Activated CD4-positive, alpha-beta T cell treated with anti-CD3 and anti-CD28 coated beads, Interleukin-2, Interleukin-4, amounts not matched to agents 100 ng/mL and 50 ng/mL, durations not matched to agents 16 hours and 8 hours (primary cell): ENCODE measurements at regions not wholly inside any gene's neighbourhood (a gene's known extent, or its start where the extent isn't known, plus 50 kb on each side); places are given as distances from the start of the nearest gene placed in this dataset.
"Not testable (repeated sequence)": the region's sequence is repeated elsewhere in the genome, so short reads cannot be mapped to it uniquely, and the experiment has no call there.

Source experiments
- DNase-seq: peaks from one replicate; pipeline ENCODE4 v3.0.0-alpha.2; 2020; ENCODE audit warnings: low spot score

DNA sequence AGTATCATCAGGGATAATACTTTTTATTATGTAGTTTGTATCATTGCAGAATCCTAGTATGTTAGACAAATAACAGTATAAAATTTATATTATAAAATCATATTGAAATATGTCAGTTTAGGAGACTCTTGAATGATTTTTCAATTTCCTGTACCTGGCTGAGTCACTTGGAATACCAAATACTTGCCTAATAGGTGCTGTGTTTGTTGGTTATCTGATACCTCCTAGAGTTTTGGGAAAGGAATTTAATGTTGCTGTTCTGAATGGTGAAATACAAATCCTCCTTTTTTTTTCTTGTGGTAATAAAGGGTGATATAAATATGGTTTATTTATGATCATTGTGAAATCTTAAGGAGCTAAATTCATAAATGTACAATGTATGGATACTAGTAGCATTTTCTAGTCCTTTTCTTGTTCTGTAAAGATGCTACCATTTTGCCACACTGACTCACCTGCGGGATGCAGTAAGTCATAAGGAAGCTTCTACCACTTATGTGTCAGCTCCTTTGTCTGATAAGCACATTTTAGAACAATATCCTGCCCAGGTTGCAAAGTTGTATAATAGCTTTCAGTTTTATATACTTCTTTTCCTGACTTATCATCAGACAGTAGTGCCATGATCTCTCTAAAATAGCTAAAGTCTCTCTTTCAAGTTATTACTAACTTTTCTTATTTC, 465.5 kb downstream of the XIRP2 start:
- DNase-seq = no peak

DNA sequence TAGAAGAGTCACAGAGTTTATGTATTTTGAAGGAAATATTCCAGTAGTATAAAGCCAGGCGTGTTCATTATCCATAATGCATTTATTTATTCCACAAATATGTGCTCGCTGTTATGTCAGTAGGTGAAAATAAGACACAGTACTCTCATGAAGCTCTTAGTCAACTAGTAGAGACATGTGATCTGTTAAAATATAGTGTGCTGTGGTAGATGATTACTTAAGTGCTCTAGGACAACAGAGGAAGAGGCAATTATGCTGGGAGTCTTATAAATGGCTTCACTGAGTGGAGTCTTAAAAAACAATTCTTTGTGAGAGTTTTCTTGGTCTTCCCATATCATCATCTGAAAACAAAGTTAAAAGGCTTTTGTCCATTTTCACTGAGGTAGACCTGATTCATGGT, 457.3 kb downstream of the XIRP2 start:
- no peak for DNase-seq

DNA sequence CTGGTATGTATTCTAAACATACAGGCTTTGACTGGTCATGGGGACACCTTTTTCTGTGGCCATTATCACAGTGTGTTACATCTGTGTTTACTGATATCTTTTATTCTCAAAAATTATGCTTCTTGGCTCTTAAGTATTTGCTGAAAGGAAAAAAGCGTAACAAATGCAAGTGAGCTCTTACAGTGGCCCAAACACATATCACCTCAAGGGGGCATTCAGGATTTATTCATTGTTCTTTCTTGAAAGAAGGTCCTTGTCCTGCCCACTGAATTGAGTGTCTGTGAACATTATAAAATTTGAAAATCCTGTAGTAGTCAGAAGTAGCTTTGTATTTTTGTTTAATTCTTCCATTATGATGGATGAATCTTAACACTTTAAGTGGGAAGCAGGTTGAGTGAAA, 454.5 kb downstream of the XIRP2 start:
- no peak for DNase-seq

DNA sequence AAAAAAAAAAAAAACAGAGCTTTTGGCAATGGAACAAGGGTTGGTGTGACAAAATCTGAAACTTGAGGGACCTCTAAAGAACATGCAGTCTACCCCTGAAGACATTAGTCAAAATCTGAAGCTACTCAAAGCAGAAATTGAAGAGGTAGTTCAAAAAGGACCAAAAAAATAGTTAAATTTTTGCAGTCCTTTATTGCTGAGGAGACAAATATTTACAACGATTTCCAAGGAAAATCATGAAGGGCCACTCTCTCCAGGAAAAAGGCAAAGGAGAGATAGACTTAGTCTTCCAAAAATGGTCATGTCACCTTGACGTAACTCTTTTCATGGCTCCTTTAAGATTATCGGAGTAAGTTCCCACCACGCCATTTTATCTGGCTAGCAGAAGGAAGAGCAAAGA, 452.0 kb downstream of the XIRP2 start:
- DNase-seq = no peak

DNA sequence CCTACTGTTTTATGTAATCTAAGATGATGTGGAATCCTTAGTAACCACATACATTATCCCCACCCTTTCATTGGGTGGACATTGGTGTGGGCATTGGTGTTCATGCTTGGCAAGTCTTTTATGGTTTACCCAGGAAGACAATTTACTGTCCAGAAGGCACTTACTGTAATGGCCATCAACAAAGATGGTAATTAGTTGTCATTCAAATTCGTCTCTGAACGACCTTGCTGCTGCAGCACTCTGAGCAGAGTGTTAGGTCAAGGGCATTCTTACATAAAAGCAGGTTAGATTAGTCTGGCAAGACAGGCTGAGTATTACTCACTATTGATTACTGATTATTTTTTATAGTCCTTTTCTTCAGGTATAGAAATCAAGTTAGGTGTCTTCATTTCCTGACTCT, 447.9 kb downstream of the XIRP2 start:
- no peak for DNase-seq

DNA sequence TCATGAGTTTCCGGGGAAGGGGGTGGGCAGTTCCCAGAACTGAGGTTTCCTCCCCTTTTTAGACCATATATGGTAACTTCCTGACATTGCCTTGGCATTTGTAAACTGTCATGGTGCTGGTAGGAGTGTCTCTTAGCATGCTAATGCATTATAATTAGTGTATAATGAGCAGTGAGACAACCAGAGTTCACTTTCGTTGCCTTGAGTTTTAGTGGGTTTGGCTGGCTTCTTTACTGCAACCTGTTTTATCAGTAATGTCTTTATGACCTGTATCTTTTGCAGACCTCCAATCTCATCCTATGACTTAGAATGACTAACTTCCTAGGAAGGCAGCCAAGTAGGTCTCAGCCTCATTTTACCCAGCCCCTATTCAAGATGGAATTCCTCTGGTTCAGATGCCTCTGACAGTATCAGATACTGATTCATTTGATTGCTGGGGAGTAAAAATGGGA, 447.3 kb downstream of the XIRP2 start:
- no peak for DNase-seq

DNA sequence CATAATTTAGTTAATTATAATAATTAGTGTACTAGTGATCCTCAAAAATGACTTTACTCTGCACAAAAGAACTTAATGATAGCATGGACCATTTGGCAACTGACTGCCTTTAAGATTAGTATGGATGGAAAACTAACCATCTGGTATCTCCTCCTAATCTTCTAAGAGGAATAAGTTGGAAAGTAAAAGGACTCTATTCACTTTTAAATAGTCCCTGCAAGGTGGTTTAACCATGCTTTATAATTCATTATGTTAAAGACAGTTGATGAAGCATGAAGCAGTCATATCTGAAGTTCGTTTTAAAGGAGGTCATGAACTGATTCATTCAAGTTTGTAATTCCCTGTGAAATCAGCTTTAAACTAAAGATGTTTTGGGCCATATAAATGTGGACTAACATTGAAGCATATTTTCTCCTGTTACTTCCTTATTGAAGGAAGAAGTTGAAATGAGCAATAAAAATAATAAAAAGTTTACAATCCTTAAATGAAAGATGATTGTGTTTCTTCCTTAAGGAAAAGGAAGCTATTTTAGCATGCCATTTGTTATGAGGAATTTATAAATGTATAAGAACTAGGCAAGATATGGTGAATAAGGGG, 446.0 kb downstream of the XIRP2 start:
- DNase-seq = no peak

DNA sequence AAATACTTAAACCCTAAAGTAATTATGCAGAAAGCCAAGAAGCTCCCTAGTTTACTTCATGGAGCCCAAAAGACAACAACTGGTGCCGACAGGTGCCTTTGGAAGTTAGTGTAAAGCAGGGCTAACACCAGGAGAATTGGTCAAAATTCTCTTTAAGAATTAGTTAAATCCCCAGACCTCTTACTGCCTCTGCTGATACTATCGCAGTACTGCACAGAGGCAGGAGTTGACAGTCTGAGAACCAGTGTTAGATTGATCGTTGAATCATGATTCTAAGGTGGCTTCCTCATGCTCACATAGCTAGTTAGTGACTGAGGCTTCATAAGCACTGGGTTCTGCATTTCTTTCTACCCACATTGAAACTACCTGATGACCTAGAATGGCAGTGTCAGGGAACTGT, 445.0 kb downstream of the XIRP2 start:
- no peak for DNase-seq

DNA sequence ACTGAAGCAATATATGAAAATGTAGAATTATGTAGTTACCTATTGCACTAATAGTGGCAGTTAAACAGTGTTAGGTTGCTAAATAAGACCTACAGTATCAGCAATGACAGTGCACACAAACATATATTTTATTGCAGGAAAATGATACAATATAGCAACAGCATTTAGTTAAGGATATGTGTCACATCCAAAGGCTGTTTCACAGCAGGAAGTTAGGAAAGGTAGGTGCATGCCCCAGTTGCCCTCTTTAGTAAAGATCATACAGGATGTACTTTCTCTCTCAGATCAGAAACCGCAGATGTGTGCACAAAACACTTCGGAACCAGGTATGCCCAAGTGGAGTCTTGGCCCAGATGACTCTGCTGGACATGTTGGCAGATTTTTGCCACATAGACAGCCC, 444.1 kb downstream of the XIRP2 start:
- no peak for DNase-seq

DNA sequence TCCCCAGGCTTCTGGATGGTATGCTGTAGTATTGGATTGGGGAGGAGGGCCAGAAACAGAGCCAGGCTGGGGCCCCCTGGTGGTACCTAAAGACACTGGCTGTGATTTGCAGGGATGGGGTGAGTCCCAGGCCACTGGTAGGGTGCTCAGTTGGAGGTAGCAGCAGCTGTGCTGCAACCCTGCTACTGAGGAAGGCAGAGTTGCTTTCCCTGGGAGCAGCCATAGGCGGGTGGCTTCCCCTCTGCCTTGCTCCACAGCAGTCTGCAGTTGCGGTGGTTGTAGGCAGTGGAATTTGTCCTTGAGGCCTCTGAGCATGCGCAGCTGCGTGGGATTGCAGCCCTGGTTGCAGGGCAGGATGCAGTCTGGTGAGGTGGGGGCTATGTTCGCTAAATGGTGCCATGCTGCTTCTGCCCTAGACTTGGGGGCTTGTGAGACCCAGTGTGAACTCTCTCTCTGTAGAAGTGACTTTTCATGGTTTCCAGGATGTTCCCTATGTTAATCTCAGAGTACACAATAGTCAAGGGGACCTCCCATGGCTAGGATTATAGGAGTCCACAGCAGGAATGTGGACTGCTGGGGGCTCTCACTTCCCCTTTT, 443.5 kb downstream of the XIRP2 start:
- no peak for DNase-seq

DNA sequence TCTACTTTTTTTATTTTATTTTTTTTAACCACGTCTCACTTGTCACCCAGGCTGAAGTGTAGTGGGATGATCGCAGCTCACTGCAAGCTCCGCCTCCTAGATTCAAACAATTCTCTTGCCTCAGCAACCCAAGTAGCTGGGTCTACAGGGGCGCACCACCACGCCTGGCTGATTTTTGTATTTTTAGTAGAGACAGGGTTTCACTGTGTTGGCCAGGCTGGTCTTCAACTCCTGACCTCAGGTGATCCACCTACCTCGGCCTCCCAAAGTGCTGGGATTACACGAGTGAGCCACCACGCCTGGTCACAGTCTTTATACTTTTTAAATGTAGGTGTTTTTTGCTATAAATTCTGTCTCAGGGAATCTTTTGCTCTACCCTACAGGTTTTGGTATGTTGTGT, 440.5 kb downstream of the XIRP2 start:
- DNase-seq = not testable (repeated sequence)

DNA sequence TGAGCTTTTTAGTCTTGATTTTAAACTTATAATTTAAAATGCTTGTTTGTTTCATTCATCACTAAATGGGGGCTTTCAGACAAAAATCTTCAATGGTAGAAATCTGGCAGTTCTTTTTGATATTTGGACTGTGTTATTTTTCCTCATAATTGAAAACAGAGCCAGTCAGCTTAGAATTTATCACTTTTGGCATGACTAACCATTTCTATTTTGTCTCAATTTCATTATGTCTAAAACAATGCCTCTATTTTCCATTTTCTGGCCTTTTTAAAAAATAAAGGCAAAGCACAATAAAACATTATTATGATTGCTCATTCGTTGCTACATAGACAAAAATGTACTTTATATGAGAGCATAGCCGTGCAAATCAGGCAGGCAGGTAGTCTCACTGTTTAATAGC, 434.5 kb downstream of the XIRP2 start:
- DNase-seq = no peak

DNA sequence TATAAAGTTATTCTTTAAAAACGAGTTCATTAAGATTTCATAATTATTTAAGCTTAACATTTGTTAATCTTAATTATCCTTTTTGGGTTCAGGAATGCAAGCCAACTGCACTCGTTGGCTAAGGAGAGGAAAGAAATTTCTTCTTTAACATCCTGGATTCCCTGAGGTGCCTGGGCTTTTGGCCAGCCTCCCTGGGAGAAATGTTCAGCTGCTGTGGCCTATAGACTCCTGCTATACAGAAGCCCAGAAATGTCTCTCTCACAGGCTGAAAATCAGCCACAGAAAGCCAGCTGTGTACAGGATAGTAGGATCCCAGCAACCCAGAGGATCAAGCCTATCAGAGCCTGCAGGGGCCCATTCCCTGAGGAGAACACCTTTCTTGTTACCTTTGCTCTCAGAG, 430.3 kb downstream of the XIRP2 start:
- no peak for DNase-seq

DNA sequence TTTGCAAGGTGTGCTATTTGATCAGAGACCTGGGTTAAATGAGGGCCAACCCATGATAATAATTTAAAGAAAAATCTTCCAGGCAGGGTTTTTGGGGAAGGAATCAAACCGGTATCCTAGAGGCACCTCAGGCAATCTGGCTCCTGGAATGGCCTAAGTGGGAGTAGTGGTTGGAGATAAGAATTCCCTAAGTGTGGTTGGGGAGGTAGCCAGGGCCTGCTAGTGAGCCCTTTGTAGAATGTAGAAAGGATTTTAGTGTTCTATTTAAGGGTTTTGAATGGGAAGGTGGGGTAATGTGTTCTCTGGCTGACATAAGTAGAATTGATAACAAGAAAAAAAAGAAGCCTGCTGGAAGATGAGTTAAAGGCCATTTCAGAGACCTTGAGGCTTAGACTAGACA, 422.2 kb downstream of the XIRP2 start:
- no peak for DNase-seq
